Parathyroid adenoma (tissue), 2 donors: ENCODE measurements at regions not wholly inside any gene's neighbourhood (a gene's known extent, or its start where the extent isn't known, plus 50 kb on each side); places are given as distances from the start of the nearest gene placed in this dataset.

Experiments used
- H2AFZ ChIP-seq: fragments of 300-600 bp; sonication (generic); one replicate; pipeline ENCODE4 v1.7.0; 2017; ENCODE audit warnings: antibody characterized with exemption, mild to moderate bottlenecking
- H3K27ac ChIP-seq: fragments of 300-600 bp; sonication (generic); one replicate; pipeline ENCODE4 v1.7.0; 2017
- H3K27me3 ChIP-seq: fragments of 300-600 bp; sonication (generic); one replicate; pipeline ENCODE4 v1.7.0; 2017; ENCODE audit warnings: low read length; ENCODE audit not compliant: control insufficient read depth, insufficient read depth
- H3K36me3 ChIP-seq: fragments of 300-600 bp; sonication (generic); one replicate; pipeline ENCODE4 v1.7.0; 2017; ENCODE audit warnings: low read length; ENCODE audit not compliant: control insufficient read depth, insufficient read depth
- H3K4me1 ChIP-seq: fragments of 300-600 bp; sonication (generic); one replicate; pipeline ENCODE4 v1.7.0; 2017; ENCODE audit warnings: control low read depth
- H3K4me2 ChIP-seq: fragments of 300-600 bp; sonication (generic); one replicate; pipeline ENCODE4 v1.7.0; 2017; ENCODE audit warnings: low read length
- H3K4me3 ChIP-seq: fragments of 300-600 bp; sonication (generic); one replicate; pipeline ENCODE4 v1.7.0; 2017; ENCODE audit warnings: low read depth, low read length
- H3K79me2 ChIP-seq: fragments of 300-600 bp; sonication (generic); one replicate; pipeline ENCODE4 v1.7.0; 2017; ENCODE audit warnings: control low read depth
- H3K9ac ChIP-seq: fragments of 300-600 bp; sonication (generic); one replicate; pipeline ENCODE4 v1.7.0; 2017; ENCODE audit warnings: mild to moderate bottlenecking
- H3K9me3 ChIP-seq: fragments of 300-600 bp; sonication (generic); one replicate; pipeline ENCODE4 v1.7.0; 2017; ENCODE audit warnings: low read length; ENCODE audit not compliant: control insufficient read depth
- CTCF ChIP-seq: fragments of 300-600 bp; sonication (generic); IDR thresholded peaks from one replicate; pipeline ENCODE4 v1.7.0; 2017; ENCODE audit warnings: antibody characterized with exemption, mild to moderate bottlenecking
- donor health status: primary hyperparathyroidism.

GRCh38 chr5:20446121-20446520 lies 458.1 kb upstream of the CDH18 start:
- no peak overlapping the region for H3K9ac ChIP-seq
- H3K4me3 ChIP-seq, result no peak overlapping the region
- H3K79me2 ChIP-seq, result no peaks in the 10 kb centered on the region
- no peaks in the 10 kb centered on the region for H3K9me3 ChIP-seq
- no peak overlapping the region for H3K27ac ChIP-seq
- no peak for TF ChIP-seq CTCF
- no peak overlapping the region for H3K4me2 ChIP-seq
- no peak overlapping the region for H2AFZ ChIP-seq
- no peaks in the 10 kb centered on the region for H3K27me3 ChIP-seq
- no peaks in the 10 kb centered on the region for H3K36me3 ChIP-seq
- H3K4me1 ChIP-seq, result no peaks in the 10 kb centered on the region

GRCh38 chr5:20445326-20445860 lies 457.4 kb upstream of the CDH18 start:
- Histone ChIP-seq H2AFZ (no peak overlapping the region), H3K27ac (no peak overlapping the region), H3K4me2 (no peak overlapping the region), H3K36me3 (no peaks in the 10 kb centered on the region), H3K4me1 (no peaks in the 10 kb centered on the region), H3K27me3 (no peaks in the 10 kb centered on the region), H3K9ac (no peak overlapping the region), H3K79me2 (no peaks in the 10 kb centered on the region), H3K4me3 (no peak overlapping the region), H3K9me3 (no peaks in the 10 kb centered on the region)
- TF ChIP-seq CTCF, result no peak

- Histone ChIP-seq H2AFZ (no peak overlapping the region), H3K36me3 (no peaks in the 10 kb centered on the region), H3K79me2 (no peaks in the 10 kb centered on the region), H3K9ac (no peak overlapping the region), H3K4me3 (no peak overlapping the region), H3K27ac (no peak overlapping the region), H3K9me3 (no peaks in the 10 kb centered on the region), H3K27me3 (no peaks in the 10 kb centered on the region), H3K4me1 (no peaks in the 10 kb centered on the region), H3K4me2 (no peak overlapping the region)
- no peak for TF ChIP-seq CTCF
Measured at GRCh38 chr5:20434786-20435185, 446.8 kb upstream of the CDH18 start.

- H2AFZ ChIP-seq, result no peak overlapping the region
- H3K36me3 ChIP-seq, result no peaks in the 10 kb centered on the region
- H3K79me2 ChIP-seq, result no peaks in the 10 kb centered on the region
- H3K27me3 ChIP-seq, result no peaks in the 10 kb centered on the region
- H3K9ac ChIP-seq, result no peak overlapping the region
- TF ChIP-seq CTCF, result no peak
- no peaks in the 10 kb centered on the region for H3K9me3 ChIP-seq
- no peak overlapping the region for H3K27ac ChIP-seq
- no peaks in the 10 kb centered on the region for H3K4me1 ChIP-seq
- H3K4me2 ChIP-seq, result no peak overlapping the region
- no peak overlapping the region for H3K4me3 ChIP-seq
Measured at GRCh38 chr5:20420991-20421595, 433.1 kb upstream of the CDH18 start.
